GM18499 (cell line): ENCODE measurements at regions not wholly inside any gene's neighbourhood (a gene's known extent, or its start where the extent isn't known, plus 50 kb on each side); places are given as distances from the start of the nearest gene placed in this dataset.
"Not testable (repeated sequence)": the region's sequence is repeated elsewhere in the genome, so short reads cannot be mapped to it uniquely, and the experiment has no call there.

Source experiments
- ATAC-seq: cut with Tn5 transposase; IDR thresholded peaks from one replicate; pipeline ENCODE4 v1.9.1; 2021; ENCODE audit warnings: moderate number of reproducible peaks; ENCODE audit not compliant: insufficient read depth, unreplicated experiment

GRCh38 chr7:109549471-109550193 is 980.0 kb downstream of the DNAJB9 start:
- ATAC-seq, result no peak

- ATAC-seq, result no peak
Measured at GRCh38 chr7:109552017-109552416, 982.3 kb downstream of the DNAJB9 start.

DNA sequence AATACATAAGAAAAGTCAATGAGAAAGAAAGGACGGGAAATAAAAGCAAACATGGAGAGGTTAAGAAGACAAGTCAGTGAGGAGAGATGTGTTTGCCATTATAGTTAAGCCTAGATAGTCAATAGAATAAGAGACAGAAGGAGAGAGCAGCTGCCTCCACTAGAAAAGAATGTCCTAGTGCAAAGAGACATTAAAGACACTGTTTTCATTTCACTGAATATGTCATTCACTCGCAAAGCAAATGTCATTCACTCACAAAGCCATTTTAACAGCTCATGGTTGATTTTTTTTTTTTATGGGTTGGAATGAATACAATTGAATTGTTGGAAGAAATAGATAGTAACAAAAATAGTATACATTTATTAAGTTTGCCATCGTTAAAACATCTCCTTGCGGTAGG is 1007.6 kb downstream of the DNAJB9 start:
- no peak for ATAC-seq

DNA sequence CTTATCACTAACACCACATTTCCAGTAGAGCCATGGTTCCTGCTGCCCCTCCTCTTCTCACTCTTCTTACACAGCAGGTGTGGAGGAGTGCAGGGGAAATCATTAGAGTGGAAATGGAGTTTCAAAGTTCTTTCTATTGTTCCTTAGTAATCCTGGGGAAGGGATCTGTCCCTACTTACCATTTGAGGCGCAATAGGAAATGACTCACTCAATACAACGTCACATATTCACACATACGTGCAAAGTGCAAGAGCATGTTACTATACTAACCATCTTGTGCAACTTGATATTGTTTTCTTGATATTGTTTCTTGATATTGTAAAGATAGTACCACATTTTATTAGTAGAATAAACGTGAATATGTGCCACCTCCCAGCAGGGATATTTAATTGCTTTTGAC is 1010.2 kb downstream of the DNAJB9 start:
- no peak for ATAC-seq

DNA sequence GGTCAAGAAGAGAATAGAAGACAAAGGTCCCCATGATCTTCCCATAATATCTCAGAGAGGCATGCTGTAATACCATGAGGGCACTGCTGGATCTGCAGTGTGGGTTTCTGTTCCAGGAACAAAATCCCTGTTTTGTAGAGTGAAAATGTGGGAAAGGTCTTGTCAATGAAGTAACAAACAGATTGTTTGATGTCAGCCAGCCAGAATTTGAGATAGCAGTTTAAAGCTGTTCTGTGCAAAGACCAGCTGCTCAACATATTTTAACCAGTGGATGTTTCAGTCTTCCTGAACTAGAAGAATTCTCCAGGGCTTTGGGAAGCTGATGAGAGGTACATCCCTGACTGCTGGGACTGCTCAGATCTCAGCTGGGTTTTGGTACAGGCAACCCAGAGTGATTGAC is 1012.5 kb downstream of the DNAJB9 start:
- no peak for ATAC-seq

DNA sequence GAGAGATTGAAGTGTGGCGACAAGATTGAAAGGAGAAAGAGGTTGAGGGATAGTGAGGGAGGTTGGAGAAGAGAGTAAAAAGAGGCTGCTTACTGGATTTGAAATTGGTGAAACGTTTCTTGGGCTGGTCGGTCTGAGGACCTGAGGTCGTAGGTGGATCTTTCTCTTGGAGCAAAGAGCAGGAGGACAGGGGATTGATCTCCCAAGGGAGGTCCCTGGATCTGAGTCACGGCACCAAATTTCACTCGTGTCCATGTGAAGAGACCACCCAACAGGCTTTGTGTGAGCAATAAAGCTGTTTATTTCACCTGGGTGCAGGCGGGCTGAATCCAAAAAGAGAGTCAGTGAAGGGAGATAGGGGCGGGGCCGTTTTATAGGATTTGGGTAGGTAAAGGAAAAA is 1027.3 kb downstream of the DNAJB9 start:
- not testable (repeated sequence) for ATAC-seq

DNA sequence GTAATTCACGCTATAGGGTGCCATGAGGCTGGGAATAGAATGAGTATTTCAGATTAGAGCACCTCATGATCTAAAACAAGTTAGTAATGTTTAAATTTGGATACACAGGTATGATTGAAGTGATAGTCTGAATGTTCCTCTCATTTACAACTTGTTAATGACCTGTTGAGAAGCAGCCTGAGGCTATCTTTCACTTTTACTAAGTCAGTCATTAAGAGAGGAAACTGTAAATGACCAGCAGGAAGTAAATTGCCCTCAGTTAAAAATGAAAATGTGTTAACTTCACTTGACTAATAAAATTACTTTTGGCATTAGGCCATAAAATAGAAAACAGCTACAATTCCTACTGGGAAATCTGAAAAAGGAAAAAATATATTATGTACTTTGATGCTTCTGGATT is 1042.0 kb downstream of the DNAJB9 start:
- ATAC-seq, result no peak

GRCh38 chr7:109616551-109617069 is 1046.9 kb downstream of the DNAJB9 start:
- ATAC-seq, result no peak

DNA sequence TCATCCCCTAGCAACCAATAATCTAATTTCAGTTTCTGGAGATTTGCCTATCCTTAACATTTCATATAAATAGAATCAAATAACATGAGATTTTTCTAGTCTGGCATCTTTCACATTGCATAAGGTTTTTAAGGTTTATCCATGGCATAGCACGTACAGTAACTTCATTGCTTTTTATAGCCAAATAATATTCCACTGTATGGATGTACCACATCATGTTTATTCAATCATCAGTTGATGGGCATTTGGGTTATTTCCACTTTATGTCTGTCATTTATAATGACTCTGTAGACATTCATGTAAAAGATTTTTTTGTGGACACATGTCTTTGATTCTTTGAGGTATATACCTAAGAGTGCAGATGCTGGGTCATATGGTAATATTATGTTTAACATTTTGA is 1052.6 kb downstream of the DNAJB9 start:
- no peak for ATAC-seq

DNA sequence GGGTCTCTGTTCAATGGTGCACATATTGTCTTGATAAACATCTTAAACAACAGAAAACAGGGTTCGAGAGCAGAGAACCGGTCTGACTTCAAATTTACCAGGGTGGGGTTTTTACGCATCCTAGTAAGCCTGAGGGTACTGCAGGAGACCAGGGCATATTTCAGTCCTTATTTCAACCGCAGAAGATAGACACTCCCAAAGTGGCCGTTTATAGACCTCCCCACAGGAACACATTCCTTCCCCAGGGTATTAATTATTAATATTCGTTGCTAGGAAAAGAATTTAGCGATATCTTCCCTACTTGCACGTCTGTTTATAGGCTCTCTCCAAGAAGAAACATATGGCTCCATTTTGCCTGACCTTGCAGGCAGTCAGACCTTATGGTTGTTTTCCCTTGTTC is 1063.2 kb downstream of the DNAJB9 start:
- ATAC-seq, result not testable (repeated sequence)

DNA sequence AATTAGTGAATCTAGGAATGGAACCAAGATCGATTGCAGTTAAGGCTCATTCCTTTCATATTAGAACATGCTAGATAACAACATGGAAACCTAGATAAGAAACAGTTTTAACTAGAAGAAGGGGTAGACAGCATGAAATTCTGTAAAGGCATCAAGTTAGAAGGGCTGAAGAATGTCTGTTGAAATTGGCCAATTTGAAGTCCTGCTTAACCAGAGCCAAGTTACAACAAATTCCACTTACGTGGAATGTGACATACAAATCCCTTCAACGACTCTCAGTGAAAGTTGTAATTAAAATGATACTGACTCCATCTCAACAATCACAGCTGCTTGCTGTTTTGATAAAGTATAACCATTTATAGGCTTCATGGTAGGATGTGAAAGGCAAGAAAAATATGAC is 1065.7 kb downstream of the DNAJB9 start:
- no peak for ATAC-seq

DNA sequence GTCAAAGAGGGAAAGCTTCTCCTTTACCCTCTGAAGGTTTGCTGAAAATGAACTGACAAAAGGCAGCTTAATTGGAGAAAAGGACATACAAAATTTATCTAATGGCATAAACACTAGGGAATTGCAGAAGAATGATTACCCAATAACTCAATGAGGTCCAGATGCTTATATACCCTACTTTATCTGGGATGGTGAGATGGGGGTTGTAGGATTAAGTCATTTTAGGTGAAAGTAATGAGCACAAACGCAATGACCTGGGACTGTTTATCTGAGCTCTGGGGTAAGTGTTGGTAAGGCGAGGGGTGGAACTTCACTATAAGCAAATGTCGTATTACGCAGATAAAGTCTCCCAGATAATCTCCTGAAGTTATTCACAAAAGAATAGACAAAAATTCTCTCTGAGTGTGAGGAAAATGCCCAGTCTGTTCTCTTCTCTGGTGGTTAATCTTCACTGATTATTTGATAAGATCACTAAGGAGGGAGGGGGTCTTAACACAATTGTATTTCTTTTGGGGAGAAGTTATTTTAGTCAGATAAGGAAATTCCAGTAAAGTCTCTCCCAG is 1067.8 kb downstream of the DNAJB9 start:
- no peak for ATAC-seq

- ATAC-seq, result no peak
Measured at GRCh38 chr7:109638321-109638720, 1068.6 kb downstream of the DNAJB9 start.

DNA sequence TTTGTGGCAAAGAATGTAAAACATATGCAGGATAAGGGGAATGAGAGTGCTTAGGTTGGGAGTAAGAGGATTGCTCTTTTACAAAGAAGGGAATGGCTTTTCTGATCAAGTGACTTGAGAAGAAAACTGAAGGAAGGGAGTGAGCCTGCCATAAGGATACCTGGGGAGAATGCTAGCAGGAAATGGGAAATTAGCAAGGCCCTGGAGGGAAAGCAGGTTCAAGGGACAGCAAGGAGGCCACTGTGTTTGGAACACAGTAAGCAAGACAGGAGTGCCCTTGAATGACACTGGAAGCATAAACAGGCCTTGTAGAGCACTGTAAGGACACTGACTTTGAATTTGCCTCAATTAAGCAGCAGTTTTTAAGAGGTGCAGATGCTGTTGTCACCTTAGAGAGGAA is 1069.9 kb downstream of the DNAJB9 start:
- no peak for ATAC-seq

DNA sequence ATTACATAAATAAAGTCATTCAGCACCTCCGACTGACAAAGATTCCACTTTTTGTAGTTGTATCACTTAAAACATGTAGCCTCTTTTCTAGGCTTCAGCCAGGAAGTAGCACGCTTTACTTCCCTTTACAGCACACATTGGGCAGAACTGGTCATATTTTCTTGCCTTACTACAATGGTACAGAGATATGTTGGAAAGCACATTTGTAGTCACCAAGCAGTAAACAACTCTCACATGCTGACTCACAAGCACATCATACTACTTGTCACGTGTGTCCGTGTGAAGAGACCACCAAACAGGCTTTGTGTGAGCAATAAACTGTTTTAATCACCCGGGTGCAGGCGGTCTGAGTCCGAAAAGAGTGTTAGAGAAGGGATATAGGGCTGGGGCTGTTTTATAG is 1071.8 kb downstream of the DNAJB9 start:
- ATAC-seq, result no peak

GRCh38 chr7:109646124-109646523 is 1076.5 kb downstream of the DNAJB9 start:
- no peak for ATAC-seq

DNA sequence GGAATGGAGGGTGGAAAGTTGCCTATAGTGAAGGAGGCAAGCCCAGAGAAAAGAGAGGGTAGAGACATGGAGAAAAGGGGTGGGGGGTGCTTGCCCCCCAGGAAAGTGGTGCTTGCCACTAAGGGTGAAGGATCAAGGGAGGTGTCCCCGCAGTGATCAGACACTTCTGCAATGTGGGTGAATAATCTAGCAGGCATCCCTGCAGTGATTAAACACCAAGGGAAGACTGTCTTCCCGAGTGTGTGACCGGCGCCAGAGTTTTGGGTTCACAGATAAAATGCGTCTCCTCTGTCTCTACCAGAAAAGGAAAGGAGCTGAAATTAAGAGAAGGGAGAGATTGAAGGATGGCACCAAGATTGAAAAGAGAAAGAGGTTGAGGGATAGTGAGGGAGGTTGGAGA is 1076.9 kb downstream of the DNAJB9 start:
- not testable (repeated sequence) for ATAC-seq

DNA sequence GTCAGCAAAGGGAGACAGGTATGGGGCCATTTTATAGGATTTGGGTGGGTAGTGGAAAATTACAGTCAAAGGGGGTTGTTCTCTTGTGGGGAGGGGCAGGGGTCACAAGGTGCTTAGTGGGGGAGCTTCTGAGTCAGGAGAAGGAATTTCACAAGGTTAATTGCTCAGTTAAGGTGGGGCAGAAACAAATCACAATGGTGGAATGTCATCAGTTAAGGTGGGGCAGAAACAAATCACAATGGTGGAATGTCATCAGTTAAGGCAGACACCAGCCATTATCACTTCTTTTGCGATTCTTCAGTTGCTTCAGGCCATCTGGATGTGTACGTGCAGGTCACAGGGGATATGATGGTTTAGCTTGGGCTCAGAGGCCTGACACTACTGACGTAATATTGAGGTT is 1077.6 kb downstream of the DNAJB9 start:
- ATAC-seq, result not testable (repeated sequence)

- no peak for ATAC-seq
Measured at GRCh38 chr7:109659261-109659660, 1089.6 kb downstream of the DNAJB9 start.

- no peak for ATAC-seq
Measured at GRCh38 chr7:109660401-109660800, 1090.7 kb downstream of the DNAJB9 start.

- ATAC-seq, result no peak
Measured at GRCh38 chr7:109663806-109664205, 1094.1 kb downstream of the DNAJB9 start.

- not testable (repeated sequence) for ATAC-seq
Measured at GRCh38 chr7:109687269-109687668, 1117.6 kb downstream of the DNAJB9 start.
